ENCODE measurements at regions not wholly inside any gene's neighbourhood (a gene's known extent, or its start where the extent isn't known, plus 50 kb on each side); places are given as distances from the start of the nearest gene placed in this dataset.

DNA sequence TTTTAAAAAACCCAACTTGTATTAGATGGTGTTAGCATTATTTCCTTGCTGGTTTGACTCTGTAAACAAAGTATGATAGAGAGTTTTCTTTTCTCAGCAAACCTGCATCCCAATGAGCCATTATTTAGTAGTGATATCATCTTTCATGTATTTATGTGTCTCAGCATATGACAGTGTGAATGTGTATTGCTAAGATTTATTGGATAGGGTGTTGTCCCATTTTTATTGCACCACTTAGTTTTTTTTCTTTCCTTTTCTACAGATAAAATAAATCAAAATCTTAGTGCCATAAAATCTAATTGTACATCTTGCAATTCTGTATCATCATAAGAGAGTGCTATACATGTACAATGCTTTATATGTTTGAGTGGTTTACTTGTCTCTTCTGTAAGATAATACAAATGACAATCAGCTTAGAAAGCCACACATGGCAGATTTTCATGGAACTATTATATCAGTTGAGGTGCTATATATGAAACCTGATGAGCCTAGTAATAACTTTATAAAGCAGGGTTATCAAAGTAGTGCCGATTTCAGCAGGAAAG, 149.2 kb upstream of the CYLC2 start:
- Histone ChIP-seq H3K9ac (ENCODE audit: insufficient read depth, low read depth, low read length) (no peak overlapping the region), H3K27me3 (ENCODE audit: control insufficient read depth in 1 of 2, insufficient read depth in 2 of 2, low read length in 2 of 2) (no peaks in the 10 kb centered on the region), H3K4me1 (ENCODE audit: insufficient read depth, low read length) (peaks cover 20% of the 10 kb centered on the region), H3K79me2 (ENCODE audit: insufficient read depth, low read length) (no peaks in the 10 kb centered on the region), H3K4me2 (ENCODE audit: low read depth, low read length) (no peak overlapping the region), H3K27ac (ENCODE audit: extremely low read length, insufficient read depth, low read length) (no peak overlapping the region), H3K36me3 (replicated peaks in 1 of 2; ENCODE audit: control insufficient read depth in 1 of 2, insufficient read depth in 2 of 2, low read length in 2 of 2) (no peaks in the 10 kb centered on the region), H3K9me3 (ENCODE audit: low read length) (no peaks in the 10 kb centered on the region), H2AFZ (ENCODE audit: low read length) (no peak overlapping the region), H4K20me1 (ENCODE audit: insufficient read depth, low read length) (no peaks in the 10 kb centered on the region), H3K4me3 (replicated peaks in 1 of 3; ENCODE audit: insufficient read depth in 1 of 3, low read depth in 2 of 3, low read length in 3 of 3) (no peak overlapping the region)
- in situ Hi-C loops (cut with HindIII; ENCODE audit: extremely low pct_ligation_motif_present, low pct_unique_long_range_greater_than_20kb): no loop called here
- DNase-seq (ENCODE audit: low spot score) (no peak), FAIRE-seq (no peak), ATAC-seq (no peak)
- 21% methylated on average over 1 of the region's 1 CpG for whole genome bisulfite sequencing (ENCODE audit: low lambda C conversion rate)
- intact Hi-C loops (cut with micrococcal nuclease; ENCODE audit: unreplicated experiment): no loop called here
- ChIA-PET CTCF (ENCODE audit: low intra/inter-chr PET ratio, low total read pairs) (no interaction called here), POLR2A (no interaction called here)
- no peak for TF ChIP-seq ZNF484 (CRISPR knock-in tag; IDR thresholded peaks at IDR 0.05; ENCODE audit: borderline replicate concordance, low read depth)
- no peak for TF ChIP-seq NFE2 (CRISPR knock-in tag; IDR thresholded peaks at IDR 0.05)
- TF ChIP-seq ZNF720 (CRISPR knock-in tag; IDR thresholded peaks at IDR 0.05): no peak
- no peak for TF ChIP-seq SMAD9 (CRISPR knock-in tag; IDR thresholded peaks at IDR 0.05)
- no peak for TF ChIP-seq SUZ12 (IDR thresholded peaks at IDR 0.05; ENCODE audit: low read depth, low read length)
- no peak for TF ChIP-seq ZNF737 (CRISPR knock-in tag; IDR thresholded peaks at IDR 0.05; ENCODE audit: borderline replicate concordance)
- TF ChIP-seq, protein P1, sequence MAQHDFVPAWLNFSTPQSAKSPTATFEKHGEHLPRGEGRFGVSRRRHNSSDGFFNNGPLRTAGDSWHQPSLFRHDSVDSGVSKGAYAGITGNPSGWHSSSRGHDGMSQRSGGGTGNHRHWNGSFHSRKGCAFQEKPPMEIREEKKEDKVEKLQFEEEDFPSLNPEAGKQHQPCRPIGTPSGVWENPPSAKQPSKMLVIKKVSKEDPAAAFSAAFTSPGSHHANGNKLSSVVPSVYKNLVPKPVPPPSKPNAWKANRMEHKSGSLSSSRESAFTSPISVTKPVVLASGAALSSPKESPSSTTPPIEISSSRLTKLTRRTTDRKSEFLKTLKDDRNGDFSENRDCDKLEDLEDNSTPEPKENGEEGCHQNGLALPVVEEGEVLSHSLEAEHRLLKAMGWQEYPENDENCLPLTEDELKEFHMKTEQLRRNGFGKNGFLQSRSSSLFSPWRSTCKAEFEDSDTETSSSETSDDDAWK (CRISPR knock-in tag; IDR thresholded peaks at IDR 0.05): no peak
- TF ChIP-seq, protein P2, sequence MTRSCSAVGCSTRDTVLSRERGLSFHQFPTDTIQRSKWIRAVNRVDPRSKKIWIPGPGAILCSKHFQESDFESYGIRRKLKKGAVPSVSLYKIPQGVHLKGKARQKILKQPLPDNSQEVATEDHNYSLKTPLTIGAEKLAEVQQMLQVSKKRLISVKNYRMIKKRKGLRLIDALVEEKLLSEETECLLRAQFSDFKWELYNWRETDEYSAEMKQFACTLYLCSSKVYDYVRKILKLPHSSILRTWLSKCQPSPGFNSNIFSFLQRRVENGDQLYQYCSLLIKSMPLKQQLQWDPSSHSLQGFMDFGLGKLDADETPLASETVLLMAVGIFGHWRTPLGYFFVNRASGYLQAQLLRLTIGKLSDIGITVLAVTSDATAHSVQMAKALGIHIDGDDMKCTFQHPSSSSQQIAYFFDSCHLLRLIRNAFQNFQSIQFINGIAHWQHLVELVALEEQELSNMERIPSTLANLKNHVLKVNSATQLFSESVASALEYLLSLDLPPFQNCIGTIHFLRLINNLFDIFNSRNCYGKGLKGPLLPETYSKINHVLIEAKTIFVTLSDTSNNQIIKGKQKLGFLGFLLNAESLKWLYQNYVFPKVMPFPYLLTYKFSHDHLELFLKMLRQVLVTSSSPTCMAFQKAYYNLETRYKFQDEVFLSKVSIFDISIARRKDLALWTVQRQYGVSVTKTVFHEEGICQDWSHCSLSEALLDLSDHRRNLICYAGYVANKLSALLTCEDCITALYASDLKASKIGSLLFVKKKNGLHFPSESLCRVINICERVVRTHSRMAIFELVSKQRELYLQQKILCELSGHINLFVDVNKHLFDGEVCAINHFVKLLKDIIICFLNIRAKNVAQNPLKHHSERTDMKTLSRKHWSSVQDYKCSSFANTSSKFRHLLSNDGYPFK (CRISPR knock-in tag; IDR thresholded peaks at IDR 0.05; ENCODE audit: borderline replicate concordance): no peak
- BruUV-seq (replicated peaks): no TSS peak

Data from HepG2 (cell line).